IMR-90 (cell line): ENCODE measurements at regions not wholly inside any gene's neighbourhood (a gene's known extent, or its start where the extent isn't known, plus 50 kb on each side); places are given as distances from the start of the nearest gene placed in this dataset.

ENCODE experiments used
- ATAC-seq: fragments of 200-7000 bp; cut with Tn5 transposase; 2 replicates; pipeline ENCODE4 v1.9.1; 2020; ENCODE audit warnings: low read depth, mild to moderate bottlenecking, moderate library complexity
- BruUV-seq: library from RNA; stranded (reverse); fragments of 400-500 nt; replicated peaks from 2 replicates; lab custom pipeline; 2021; lab: Mats Ljungman, UMichigan
- CTCF ChIA-PET: fragments of 300-600 bp; formaldehyde crosslinking; extraction: SDS; loops from one replicate; lab custom pipeline; 2021; ENCODE audit warnings: antibody characterized with exemption; lab: Yijun Ruan, JAX
- POLR2A ChIA-PET: fragments of 300-600 bp; sonication (Branson Sonifier 250); formaldehyde crosslinking; loops from one replicate; lab custom pipeline; 2022; ENCODE audit warnings: antibody characterized with exemption; ENCODE audit not compliant: unreplicated experiment; lab: Charles Lee
- DNase-seq: peaks from one replicate; pipeline ENCODE4 v3.0.0; 2013
- H2AFZ ChIP-seq: replicated peaks from 2 replicates; pipeline ENCODE3; 2013; ENCODE audit warnings: low read length, mild to moderate bottlenecking; ENCODE audit not compliant: poor library complexity
- H2AK5ac ChIP-seq: 2 replicates; pipeline ENCODE4 v1.6.1; 2013; ENCODE audit warnings: low read depth, low read length, inconsistent platforms
- H2AK9ac ChIP-seq: replicated peaks from 2 replicates; pipeline ENCODE3; 2013; ENCODE audit warnings: mild to moderate bottlenecking, low read depth, low read length, moderate library complexity; ENCODE audit not compliant: poor library complexity
- H2BK120ac ChIP-seq: 2 replicates; pipeline ENCODE4 v1.6.1; 2013; ENCODE audit warnings: low read depth, low read length, inconsistent platforms
- H2BK15ac ChIP-seq: 3 replicates; pipeline ENCODE4 v1.6.1; 2013; ENCODE audit warnings: low read depth, low read length, inconsistent platforms
- H2BK20ac ChIP-seq: 2 replicates; pipeline ENCODE4 v1.6.1; 2013; ENCODE audit warnings: low read depth, mild to moderate bottlenecking, inconsistent platforms, low read length, moderate library complexity
- H2BK5ac ChIP-seq: 2 replicates; pipeline ENCODE4 v1.6.1; 2013; ENCODE audit warnings: mild to moderate bottlenecking, low read depth, low read length, inconsistent platforms; ENCODE audit not compliant: poor library complexity, severe bottlenecking
- H3K14ac ChIP-seq: replicated peaks from 2 replicates; pipeline ENCODE4 v1.6.1; 2013; ENCODE audit warnings: low read depth, low read length, inconsistent platforms
- H3K18ac ChIP-seq: 2 replicates; pipeline ENCODE4 v1.6.1; 2013; ENCODE audit warnings: low read depth, low read length, control low read depth
- H3K23ac ChIP-seq: 2 replicates; pipeline ENCODE4 v1.6.1; 2013; ENCODE audit warnings: low read depth, low read length, inconsistent platforms
- H3K27ac ChIP-seq: 2 replicates; pipeline ENCODE4 v1.5.1; 2013; ENCODE audit warnings: mild to moderate bottlenecking, control low read depth, low read length; ENCODE audit not compliant: insufficient read depth
- H3K27me3 ChIP-seq: 2 replicates; pipeline ENCODE4 v1.6.1; 2013; ENCODE audit warnings: low read length; ENCODE audit not compliant: control insufficient read depth, insufficient read depth
- H3K36me3 ChIP-seq: 2 replicates; pipeline ENCODE4 v1.6.1; 2013; ENCODE audit warnings: low read length, mixed read lengths; ENCODE audit not compliant: control insufficient read depth, insufficient read depth
- H3K4ac ChIP-seq: 2 replicates; pipeline ENCODE4 v1.6.1; 2013; ENCODE audit warnings: low read depth, low read length, inconsistent platforms
- H3K4me1 ChIP-seq: 2 replicates; pipeline ENCODE4 v1.6.1; 2013; ENCODE audit warnings: low read length, mixed read lengths; ENCODE audit not compliant: control insufficient read depth, insufficient read depth
- H3K4me2 ChIP-seq: 2 replicates; pipeline ENCODE4 v1.6.1; 2013; ENCODE audit warnings: low read depth, mild to moderate bottlenecking, control low read depth, low read length, moderate library complexity
- H3K4me3 ChIP-seq: 2 replicates; pipeline ENCODE4 v1.5.1; 2013; ENCODE audit warnings: low read depth, mild to moderate bottlenecking, control low read depth, low read length, moderate library complexity; ENCODE audit not compliant: insufficient read depth
- H3K56ac ChIP-seq: 2 replicates; pipeline ENCODE4 v1.6.1; 2013; ENCODE audit warnings: low read length, inconsistent platforms; ENCODE audit not compliant: insufficient read depth; ENCODE audit errors: extremely low read depth
- H3K79me1 ChIP-seq, 2 experiments: 2 replicates each; pipeline ENCODE4 v1.6.1; 2013; ENCODE audit warnings: low read length in 2 of 2, inconsistent platforms in 1 of 2, low read depth in 1 of 2
- H3K9ac ChIP-seq: 2 replicates; pipeline ENCODE4 v1.6.1; 2013; ENCODE audit warnings: low read depth, low read length, control low read depth
- H3K9me1 ChIP-seq: 2 replicates; pipeline ENCODE4 v1.6.1; 2013; ENCODE audit warnings: low read length, inconsistent platforms; ENCODE audit not compliant: insufficient read depth
- H3K9me3 ChIP-seq: 2 replicates; pipeline ENCODE4 v1.6.1; 2013; ENCODE audit warnings: low read length; ENCODE audit not compliant: control insufficient read depth, insufficient read depth
- H4K20me1 ChIP-seq: 2 replicates; pipeline ENCODE4 v1.6.1; 2013; ENCODE audit warnings: low read length, inconsistent platforms; ENCODE audit not compliant: insufficient read depth
- H4K5ac ChIP-seq: 2 replicates; pipeline ENCODE4 v1.6.1; 2013; ENCODE audit warnings: mild to moderate bottlenecking, low read depth, low read length, control low read depth
- H4K8ac ChIP-seq, 2 experiments: 2 replicates each; pipeline ENCODE4 v1.6.1; 2013; ENCODE audit warnings: low read depth in 2 of 2, low read length in 2 of 2, control low read depth in 1 of 2, inconsistent platforms in 1 of 2
- H4K91ac ChIP-seq: 2 replicates; pipeline ENCODE4 v1.6.1; 2013; ENCODE audit warnings: low read depth, low read length, inconsistent platforms; ENCODE audit not compliant: insufficient read depth
- ELK1 ChIP-seq: fragments of 150-350 bp; IDR thresholded peaks from 2 replicates; pipeline ENCODE4 v1.6.1; 2016; ENCODE audit warnings: low read depth, mild to moderate bottlenecking, low read length, moderate library complexity, borderline replicate concordance
- MAZ ChIP-seq: IDR thresholded peaks from 2 replicates; pipeline ENCODE4 v1.6.1; 2012; ENCODE audit warnings: low read depth, mild to moderate bottlenecking, low read length, improper control_type of control experiment, moderate library complexity, borderline replicate concordance
- MXI1 ChIP-seq: IDR thresholded peaks from 2 replicates; pipeline ENCODE4 v1.6.1; 2012; ENCODE audit warnings: low read depth, mild to moderate bottlenecking, low read length, moderate library complexity, borderline replicate concordance
- RCOR1 ChIP-seq: IDR thresholded peaks from 2 replicates; pipeline ENCODE4 v1.6.1; 2012; ENCODE audit warnings: mild to moderate bottlenecking, low read length, improper control_type of control experiment; ENCODE audit not compliant: insufficient replicate concordance
- WGBS, 2 experiments: methylation state at CpG; one replicate each; pipeline versions ENCODE4 v1.1.5 to v1.1.7; 2013; ENCODE audit warnings: missing lambda C conversion rate in 2 of 2; ENCODE audit not compliant: insufficient read length in 1 of 2; ENCODE audit errors: extremely low coverage in 2 of 2; 5-methylcytosine and 5-hydroxymethylcytosine counted together
- dilution Hi-C: fragments of 300-500 bp; cut with HindIII; formaldehyde crosslinking; loops from one replicate; pipeline ENCODE4 v1.14.3; 2018; ENCODE audit warnings: low sequenced_read_pairs; ENCODE audit not compliant: unreplicated experiment
- in situ Hi-C: fragments of 300-500 bp; cut with MboI; formaldehyde crosslinking; loops from 3 replicates; pipeline ENCODE4 v1.14.3; 2019; ENCODE audit warnings: low sequenced_read_pairs, inconsistent platforms, mixed read lengths
- intact Hi-C: fragments of 100-400 bp; cut with micrococcal nuclease; formaldehyde crosslinking; loops from 2 replicates; pipeline ENCODE4 v1.10.0; 2022

GRCh38 chr13:99886706-99887105 is 84.9 kb downstream of the ZIC5 start:
- H3K4me2 ChIP-seq, result no peak overlapping the region
- no peak overlapping the region for H3K4ac ChIP-seq
- H2AK5ac ChIP-seq, result no peak overlapping the region
- intact Hi-C loops (no loop called here), in situ Hi-C loops (no loop called here), dilution Hi-C loops (no loop called here)
- H3K14ac ChIP-seq, result no peak overlapping the region
- no TSS peak for BruUV-seq
- H3K4me1 ChIP-seq, result no peaks in the 10 kb centered on the region
- H3K9me1 ChIP-seq, result no peaks in the 10 kb centered on the region
- H3K9ac ChIP-seq, result no peak overlapping the region
- H3K9me3 ChIP-seq, result no peaks in the 10 kb centered on the region
- H4K91ac ChIP-seq, result no peak overlapping the region
- H4K20me1 ChIP-seq, result no peaks in the 10 kb centered on the region
- no peak overlapping the region for H3K18ac ChIP-seq
- no peak overlapping the region for H3K56ac ChIP-seq
- no peak overlapping the region for H2BK20ac ChIP-seq
- H4K8ac ChIP-seq, result no peak overlapping the region
- H2AK9ac ChIP-seq, result no peak overlapping the region
- no peak overlapping the region for H2AFZ ChIP-seq
- ChIA-PET CTCF (no interaction called here), POLR2A (no interaction called here)
- no peak overlapping the region for H4K5ac ChIP-seq
- TF ChIP-seq RCOR1 (no peak), MAZ (no peak), MXI1 (no peak), ELK1 (no peak)
- H3K4me3 ChIP-seq, result no peak overlapping the region
- H3K23ac ChIP-seq, result no peak overlapping the region
- no peak overlapping the region for H3K27ac ChIP-seq
- H2BK120ac ChIP-seq, result no peak overlapping the region
- no peak overlapping the region for H2BK15ac ChIP-seq
- H3K36me3 ChIP-seq, result no peaks in the 10 kb centered on the region
- ATAC-seq (no peak), DNase-seq (no peak)
- H3K79me1 ChIP-seq, result no peaks in the 10 kb centered on the region
- WGBS, 2 experiments, result 80% methylated on average over 1 of the region's 4 CpGs; no CpG with 5 or more reads in 1 of the 2 experiments
- H3K27me3 ChIP-seq, result peaks cover 7% of the 10 kb centered on the region
- no peak overlapping the region for H2BK5ac ChIP-seq
